HG02840 (cell line): ENCODE measurements at regions not wholly inside any gene's neighbourhood (a gene's known extent, or its start where the extent isn't known, plus 50 kb on each side); places are given as distances from the start of the nearest gene placed in this dataset.
"Not testable (repeated sequence)": the region's sequence is repeated elsewhere in the genome, so short reads cannot be mapped to it uniquely, and the experiment has no call there.

Source experiments
- ATAC-seq: cut with Tn5 transposase; IDR thresholded peaks from one replicate; pipeline ENCODE4 v1.9.1; 2021; ENCODE audit warnings: mild to moderate bottlenecking, moderate library complexity, moderate number of reproducible peaks; ENCODE audit not compliant: unreplicated experiment, low FRiP score

DNA sequence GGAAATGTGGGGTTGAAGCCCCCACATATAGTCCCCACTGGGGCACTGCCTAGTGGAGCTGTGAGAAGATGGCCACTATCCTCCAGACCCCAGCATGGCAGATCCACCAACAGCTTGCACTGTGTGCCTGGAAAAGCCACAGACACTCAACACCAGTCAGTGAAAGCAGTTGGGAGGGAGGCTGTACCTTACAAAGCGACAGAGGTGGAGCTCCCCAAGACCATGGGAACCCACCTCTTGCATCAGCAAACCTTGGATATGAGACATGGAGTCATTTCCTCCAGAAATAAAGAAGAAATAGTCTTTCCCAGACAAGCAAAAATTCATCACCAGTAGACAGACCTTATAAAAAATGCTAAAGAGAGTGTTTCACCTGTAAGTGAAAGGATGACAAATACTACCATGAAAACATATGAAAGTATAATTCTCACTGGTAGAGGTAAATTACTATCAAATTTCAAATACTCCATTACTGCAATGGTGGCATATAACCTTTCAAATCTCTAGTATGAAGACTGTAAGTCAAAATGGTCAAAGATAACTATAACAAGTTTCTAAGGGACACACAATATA is 152.6 kb upstream of the EPHA4 start:
- no peak for ATAC-seq

DNA sequence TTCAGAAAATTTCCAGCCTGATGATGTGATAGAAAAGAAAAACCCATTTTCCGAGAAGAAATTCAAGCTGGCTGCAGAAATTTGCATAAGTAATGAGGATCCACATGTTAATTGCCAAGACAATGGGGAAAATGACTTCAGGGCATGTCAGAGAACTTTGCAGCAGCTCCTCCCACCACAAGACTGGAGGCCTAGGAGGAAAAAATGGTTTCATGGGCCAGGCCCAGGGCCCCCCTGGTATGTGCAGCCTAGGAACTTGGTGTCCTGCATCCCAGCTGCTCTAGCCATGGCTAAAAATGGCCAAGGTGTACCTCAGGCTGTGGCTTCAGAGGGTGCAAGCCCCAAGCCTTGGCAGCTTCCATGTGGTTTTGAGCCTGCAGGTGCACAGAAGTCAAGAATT is 152.0 kb upstream of the EPHA4 start:
- not testable (repeated sequence) for ATAC-seq

DNA sequence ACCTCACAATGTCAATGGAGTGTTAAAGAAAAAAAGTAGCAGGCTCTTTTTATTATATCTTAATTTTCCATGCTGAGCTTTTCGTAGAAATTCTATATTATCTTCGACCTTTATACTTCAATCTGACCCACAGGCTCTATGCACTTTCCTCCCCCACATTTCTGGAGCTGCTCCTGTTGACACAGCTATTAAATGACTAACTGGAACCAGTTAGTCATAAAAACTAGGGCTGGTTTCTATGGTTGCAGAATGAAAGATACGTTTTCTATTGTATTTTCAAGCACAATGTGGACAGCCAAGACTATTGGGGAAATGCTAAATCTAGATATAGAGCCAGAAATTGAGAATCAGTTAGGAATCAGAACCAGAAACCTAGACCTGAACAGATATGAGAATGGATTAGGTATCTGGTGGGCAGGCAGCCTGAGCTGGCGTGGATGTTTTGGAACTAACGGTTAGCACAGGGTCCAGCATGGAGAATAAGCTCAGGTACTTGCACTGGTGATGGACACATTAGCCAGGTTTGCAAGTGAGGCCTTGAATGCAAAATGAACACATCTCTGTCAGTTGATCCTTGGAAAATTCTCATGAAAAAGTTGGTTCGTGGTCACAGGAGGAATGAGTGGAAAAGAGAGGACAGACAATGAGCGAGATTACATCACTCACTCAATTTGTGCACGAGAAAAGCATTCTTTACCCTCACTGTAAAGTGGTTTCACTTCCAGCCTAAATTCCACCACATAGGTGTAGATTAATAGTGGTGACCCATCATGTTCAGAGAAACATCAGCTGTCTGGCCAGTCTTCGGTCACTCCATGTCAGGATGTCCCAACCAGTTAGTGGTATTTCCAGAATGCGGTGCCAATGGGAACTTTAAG is 144.6 kb upstream of the EPHA4 start:
- ATAC-seq = no peak

DNA sequence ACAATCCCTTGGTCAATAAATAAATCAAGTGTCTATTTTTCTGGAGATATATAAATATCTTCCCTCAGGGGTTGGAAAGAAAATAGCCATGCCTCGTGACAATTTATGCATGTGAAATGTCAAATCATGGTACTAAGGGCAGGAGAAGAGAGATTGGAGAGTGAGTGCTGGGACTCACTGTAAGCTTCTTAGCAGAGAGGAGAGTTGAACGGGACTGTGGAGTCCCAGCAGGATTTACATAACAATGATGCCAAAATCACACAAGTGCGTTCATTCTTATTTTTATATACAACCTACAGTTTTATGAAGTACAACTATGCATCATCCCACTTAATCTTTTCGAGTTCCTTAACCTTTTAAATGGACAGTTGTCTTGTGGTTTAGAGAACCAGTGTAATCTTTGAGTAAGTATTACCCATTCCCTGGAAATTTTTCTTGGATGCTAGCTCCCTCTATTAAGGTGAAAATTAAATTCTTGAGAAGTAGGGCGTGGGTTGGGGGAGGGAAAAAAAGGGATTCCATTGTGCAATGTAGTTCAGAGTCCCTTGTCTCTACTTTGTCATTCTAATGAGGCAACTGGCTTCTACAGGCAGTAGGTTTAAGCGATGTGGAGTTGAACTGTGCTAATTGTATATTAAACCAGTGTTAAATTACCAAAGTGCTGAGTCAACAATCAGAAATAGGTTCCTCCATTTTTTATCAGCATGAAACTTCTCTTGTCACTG is 143.6 kb upstream of the EPHA4 start:
- ATAC-seq = no peak

DNA sequence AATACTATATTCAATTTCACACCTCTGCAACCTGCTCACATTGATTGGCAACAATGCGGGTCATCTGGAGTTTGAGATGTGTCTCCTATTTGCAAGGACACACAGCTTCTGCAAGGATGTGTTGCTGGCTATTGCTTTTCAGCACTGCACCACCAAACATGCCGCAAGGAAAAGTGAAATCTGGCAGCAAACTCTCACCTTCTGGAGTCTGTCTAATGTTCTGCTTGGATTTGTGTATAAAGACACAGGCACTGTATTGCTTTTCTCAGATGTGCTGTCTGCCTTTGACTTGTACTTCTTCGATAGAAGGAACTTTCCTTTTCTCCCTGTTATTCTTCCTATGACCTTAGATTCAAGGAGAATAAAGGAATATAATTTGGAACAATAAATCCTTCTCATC is 138.6 kb upstream of the EPHA4 start:
- no peak for ATAC-seq

DNA sequence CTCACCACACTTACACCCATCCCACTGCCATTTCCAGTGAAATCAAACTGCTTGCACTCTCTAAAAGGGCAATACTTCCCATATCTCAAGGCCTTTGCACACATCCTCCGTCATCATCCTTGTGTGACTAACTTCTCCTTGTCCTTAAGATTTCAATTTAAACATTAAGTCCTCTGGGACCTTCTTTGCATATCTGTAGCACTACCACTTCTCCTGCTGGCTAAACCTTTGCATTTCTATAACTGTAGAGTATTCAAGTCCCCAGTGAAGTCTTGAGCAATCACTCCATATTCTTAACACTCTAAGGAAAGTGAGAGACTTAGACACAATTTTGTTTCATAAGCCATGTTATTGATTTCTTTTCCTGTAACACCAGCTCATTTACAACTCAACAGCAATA is 136.8 kb upstream of the EPHA4 start:
- ATAC-seq = no peak

DNA sequence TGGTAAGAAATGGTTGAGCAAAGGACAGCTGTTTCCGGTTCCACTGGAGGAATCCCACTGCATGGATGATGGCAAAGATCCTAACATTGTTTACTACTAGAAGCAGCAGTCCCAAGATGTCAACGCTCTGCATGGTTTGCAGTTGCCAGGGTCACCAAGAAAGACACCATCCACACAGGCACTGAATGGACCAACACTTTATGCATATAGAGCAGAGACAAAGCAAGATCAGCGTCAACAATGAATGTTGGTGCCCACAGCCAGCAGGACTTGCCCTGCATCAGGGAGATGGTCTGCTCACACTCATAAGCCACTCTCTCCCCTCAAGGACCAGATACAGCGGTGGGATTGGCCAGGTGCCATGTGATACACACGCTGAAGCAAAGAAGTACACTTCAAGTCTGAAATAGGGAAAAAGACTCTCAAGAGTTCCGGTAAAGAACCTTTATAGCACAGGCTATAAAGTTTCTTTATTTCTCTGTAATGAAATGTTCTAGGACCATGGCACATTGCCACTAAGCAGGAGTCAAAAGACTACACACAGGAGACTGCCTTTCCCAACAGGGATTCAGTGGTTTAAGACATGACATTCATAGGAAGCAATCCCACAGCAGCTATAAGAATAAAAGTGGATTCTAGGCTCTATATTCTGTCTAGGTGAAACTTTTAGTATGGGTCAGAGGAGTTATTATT is 133.2 kb upstream of the EPHA4 start:
- ATAC-seq = no peak

DNA sequence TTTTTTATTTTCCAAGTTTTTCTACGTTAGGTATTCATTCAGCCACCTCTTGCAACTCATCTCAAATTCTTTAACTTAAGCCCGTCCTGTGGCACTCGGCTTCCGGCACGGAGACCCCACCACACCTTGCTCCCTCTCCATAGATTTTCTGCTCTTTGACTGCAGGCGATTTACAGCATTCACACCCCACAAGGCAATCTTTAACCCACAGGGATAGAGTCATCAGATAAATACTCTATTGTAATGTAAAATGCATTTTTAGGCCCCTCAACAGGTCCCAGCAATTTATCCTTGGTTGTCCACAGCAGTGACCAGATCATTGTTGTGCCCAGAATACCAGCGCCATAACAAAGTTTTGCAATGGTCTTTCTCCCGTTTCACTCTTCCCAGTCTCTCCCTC is 132.3 kb upstream of the EPHA4 start:
- no peak for ATAC-seq

DNA sequence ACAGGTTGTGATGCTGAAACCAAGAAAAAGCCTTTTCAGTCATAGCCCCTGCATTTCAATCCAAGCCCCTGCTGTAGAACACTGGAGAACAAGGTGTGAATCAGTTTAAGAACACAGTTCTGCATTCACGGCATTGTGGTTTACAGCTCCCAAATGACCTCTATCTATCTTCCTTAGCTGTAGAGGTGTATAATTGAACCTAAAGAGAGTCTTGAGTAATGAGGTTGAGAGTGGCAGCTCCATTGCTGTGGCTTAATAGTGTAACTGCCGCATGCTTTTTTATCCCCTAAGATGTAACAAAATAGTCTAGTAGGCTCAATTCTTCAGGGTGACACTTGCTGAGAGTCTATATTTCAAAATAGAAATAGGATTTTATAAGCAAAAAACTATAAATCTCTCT is 121.3 kb upstream of the EPHA4 start:
- ATAC-seq = no peak

DNA sequence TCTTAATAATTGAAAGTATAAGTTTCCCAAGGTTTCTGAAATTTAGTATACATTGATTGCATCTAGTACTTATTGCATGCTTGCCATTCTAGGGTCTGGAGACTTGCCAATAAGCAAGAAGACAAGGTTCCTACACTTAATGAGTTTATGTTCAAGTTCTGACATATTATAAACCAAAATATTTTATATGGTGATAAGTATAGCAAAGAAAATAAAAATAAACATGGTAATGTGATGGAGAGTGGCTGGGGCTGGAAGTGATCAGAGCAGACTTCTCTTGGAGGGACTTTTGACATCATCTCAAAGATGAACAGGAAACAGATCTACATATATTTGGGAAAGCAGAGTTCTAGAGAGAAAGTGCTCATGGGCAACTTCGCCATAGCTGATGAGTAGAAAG is 119.5 kb upstream of the EPHA4 start:
- ATAC-seq = no peak

DNA sequence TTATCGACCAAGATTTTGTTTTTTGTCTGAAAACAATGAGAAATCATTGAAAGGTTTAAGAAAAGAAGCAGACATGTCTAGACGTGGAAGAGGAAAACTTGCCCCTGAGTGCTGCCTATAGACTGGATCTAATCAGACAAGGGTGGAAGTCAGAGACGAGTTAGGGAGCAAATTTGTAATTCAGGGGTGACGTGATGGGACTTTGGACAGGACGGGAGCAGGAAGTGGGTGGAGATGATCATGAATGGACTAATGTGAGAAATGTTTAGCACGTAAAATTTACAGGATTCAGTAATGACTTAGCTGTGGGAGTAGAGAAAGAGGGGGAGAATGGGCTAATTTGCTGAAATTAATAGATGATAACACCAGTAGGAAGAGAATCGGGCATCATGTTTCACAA is 117.0 kb upstream of the EPHA4 start:
- ATAC-seq = no peak

DNA sequence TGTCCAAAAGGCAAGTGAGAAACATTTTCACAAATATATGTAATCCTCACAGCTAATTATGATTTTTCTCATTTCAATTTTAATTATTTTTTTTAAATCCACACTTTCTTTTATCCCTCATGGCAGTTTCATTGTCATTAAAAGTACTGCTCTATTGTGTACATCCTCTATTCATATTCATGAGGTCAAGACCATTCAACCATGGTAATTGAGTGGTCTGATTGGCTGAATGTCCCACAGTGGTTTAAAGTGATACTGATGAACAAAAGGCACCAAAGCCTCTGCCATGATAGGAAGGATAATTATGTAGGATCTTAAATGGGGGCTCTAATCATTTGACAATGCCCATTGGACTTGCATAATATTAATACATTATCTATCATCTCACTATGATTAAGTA is 108.4 kb upstream of the EPHA4 start:
- ATAC-seq = no peak

DNA sequence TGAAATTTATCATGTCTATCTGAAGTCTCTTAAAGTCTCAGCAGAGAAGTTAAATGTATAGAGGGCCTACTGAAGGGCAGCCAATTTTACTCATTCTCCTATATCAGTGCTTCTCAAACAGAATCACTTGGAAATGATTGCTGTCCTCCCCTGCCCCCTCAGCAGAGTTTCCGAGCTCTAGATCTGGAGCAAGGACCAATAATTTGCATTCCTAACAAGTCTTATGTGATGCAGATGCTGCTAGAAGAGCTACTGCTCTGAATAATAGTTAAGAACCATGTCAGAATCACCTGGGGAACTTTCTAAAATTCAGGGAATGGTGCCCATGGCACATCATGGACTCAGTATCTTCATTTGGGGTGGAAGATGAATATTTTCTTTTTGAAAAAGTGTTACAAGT is 105.6 kb upstream of the EPHA4 start:
- ATAC-seq = no peak

DNA sequence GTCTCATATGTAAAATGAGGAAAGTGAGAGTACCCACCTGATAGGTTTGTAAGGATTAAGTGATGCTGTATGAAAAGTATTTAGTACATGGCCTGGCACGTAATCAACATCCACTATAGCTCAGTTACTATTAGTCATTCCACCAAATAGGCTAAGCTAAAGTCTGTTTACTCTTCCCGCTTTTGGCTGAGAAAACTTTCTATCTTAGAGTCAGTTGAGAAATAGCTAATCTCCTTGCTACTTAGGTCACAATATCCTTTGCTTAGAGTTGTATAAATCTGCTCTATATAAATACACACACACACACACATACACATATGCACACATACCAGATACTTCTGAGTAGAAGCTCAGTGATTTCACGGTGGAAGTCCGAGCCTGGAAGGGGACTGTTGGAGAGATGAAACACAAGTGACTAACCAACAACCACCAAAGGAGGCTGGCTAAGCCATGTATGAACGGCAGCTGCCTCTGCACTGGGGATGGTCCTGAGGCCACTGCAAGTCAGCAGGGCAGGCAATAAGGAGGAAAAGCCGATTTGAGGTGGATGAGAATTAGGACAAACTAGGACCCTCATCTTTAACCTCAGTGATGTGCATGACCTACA is 104.6 kb upstream of the EPHA4 start:
- ATAC-seq = no peak

DNA sequence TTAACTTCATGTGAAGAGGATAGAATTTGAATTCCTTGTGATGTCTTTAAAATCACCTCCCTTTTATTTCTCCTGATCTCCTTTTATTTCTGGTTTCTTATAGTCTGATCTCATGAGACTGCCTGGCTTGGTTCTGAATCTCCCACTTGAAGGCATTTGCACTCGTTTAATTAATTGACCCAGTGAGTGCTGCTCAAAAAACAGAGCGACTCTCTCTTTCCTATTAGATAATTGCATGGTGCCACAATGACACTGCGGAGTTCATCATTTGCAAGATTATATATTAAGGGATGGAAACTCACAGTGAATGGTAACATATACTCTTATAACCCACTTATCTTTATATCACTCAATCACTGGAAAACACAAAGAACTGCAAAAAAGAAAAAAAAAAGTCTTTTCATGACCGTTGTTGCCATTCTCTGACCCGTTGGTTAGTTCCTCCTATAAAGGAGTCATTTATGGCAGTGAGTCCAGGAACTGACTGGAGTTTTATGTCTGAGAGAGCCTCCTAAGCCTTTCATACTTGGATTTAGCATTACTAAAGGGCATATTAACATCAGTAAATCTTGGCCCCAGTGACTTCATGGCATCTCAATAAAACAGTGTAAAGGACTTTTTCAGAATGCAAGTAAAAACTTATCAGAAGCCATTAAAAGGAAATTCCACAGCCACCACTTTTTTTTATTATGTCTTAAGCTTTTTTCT is 103.3 kb upstream of the EPHA4 start:
- no peak for ATAC-seq

DNA sequence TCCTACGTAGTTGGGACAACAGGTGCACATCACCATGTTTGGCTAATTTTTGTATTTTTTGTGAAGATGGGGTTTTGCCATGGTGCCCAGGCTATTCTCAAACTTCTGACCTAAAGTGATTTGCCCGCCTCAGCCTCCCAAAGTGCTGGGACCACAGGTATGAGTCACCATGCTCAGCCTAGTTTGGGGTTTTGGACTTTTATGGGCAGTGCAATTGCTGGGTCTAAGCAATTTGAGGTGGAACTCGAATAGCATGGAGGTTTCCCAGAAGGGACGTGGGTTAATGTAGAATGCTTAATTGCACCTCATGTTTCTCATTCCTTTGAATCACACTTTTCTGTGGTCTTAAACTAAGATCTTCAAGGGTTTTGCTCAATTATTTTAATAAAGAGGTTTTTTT is 102.3 kb upstream of the EPHA4 start:
- no peak for ATAC-seq

DNA sequence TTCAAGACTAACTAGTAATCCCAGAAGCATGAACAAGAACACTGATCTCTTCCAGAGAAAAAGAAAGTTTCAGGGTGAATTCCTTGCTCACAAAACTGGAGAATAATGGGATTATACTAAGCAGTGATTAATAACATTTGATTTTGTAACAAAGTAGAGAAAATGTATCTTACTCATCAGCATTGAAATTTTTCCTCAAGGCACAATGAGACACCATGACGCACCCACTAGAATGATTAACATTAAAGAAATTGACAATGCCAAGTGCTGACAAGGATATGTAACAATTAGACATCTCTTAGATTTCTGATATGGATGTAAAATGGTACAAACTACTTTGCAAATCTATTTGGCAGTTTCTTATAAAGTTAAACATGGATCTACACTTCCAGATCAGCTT is 101.1 kb upstream of the EPHA4 start:
- ATAC-seq = no peak

DNA sequence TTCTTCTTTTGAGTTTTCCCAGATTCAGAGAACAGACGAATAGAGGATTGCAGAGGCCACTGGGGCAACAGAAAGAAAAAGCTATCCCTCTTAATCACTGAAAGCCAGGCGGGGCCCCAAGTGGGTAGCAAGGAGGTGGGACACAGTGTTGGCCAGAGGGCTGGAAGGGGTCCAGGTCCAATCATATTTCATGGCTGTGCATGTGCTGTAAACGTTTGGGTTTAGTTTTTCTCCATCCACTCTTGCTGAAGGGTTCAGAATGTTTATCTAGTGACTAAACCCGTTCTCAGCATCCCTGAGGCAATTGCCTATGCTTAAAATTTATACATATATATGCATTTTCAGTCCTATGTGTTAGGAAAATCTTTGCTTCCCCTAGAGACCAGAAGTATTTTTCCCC is 99.4 kb upstream of the EPHA4 start:
- ATAC-seq = no peak

DNA sequence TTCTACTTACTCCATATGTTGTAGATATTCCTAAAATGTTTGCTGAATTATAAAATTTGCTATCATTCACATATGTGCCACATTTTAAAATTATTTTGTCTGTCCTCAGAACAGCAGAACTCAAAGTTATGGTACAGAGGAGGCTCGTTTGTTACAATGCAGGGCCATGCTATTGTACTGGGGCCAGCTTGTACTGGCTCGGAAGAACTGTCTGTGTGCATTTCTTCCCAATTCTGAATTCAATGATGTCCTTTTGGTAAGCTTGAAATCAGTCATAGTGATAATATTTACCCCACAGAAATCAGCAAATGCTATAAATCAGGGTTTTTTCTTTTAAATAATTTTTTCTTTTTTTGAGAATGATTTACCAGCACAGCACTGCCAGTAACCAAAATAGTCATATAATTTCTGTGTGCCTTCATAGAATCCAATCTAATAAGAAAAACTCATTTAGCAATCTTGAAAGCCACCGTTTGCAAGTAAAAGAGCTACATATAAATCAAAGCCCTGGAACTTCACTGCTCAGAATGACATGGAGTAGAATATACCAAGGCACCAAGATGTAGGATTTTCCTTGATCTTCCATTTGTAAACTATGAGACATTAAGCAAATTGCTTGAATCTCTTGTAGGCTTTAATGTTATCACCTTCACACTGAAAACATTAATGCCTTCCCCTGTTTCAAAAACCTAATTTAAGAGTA is 90.7 kb upstream of the EPHA4 start:
- ATAC-seq = no peak
